ENCODE measurements at regions not wholly inside any gene's neighbourhood (a gene's known extent, or its start where the extent isn't known, plus 50 kb on each side); places are given as distances from the start of the nearest gene placed in this dataset.

DNA sequence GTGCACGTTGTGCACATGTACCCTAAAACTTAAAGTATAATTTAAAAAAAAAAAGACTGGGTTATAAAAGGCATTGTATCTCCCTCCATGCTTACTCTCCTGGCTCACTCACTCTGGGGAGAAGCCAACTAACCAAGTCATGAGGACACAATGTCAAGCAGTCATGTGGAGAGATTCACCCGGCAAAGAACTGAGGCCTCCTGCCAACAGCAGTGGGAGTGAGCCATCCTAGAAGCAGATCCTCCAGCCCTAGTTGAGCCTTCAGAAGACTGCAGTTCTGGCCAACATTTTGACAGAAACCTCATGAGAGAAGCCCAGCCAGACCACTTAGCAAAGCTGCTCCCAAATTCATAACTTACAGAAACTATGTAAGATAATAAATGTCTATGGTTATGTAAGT lies 521.7 kb upstream of the FZD8 start:
- TF ChIP-seq CTCF (IDR thresholded peaks at IDR 0.05), result no peak
- TF ChIP-seq POLR2AphosphoS5 (IDR thresholded peaks at IDR 0.05), result no peak
